ENCODE measurements at regions not wholly inside any gene's neighbourhood (a gene's known extent, or its start where the extent isn't known, plus 50 kb on each side); places are given as distances from the start of the nearest gene placed in this dataset.

DNA sequence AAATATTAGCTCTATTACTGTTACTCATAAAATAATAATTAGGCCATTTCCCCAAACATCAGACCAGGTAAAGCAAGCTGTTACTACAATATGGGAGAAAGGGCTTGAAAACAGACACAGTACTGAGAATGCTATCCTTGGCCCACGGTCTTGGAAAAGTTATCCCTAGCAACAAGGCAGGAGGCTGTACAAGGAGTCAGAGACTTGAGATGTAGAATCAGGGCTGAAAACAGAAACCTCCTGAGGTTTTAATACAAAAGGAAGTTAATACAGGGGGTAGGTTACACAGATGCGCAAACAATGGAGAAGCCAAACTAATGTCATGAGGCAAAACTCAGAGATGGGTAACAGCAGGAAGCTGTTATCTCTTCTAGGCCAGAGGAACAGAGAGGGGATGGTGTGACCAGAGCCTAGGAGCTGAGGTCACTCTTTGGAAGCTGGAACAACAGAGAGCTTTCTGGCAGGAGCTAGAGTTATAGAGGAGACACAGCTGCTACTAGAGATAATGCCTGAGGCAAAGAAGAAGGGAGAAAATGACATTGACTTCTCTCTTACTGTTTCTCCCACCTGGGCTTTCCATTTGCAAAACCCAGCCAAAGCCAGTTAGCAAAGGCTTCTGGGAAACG lies 248.8 kb downstream of the SUDS3 start:
- TF ChIP-seq EZH2 (IDR thresholded peaks at IDR 0.05; ENCODE audit: low read depth, low read length, severe bottlenecking) = no peak
- no peak for TF ChIP-seq SIN3A (conservative IDR thresholded peaks at IDR 0.05 in 1 of 2, IDR thresholded peaks at IDR 0.05 in 1 of 2; ENCODE audit: low read depth in 1 of 2, low read length in 2 of 2)
- TF ChIP-seq, protein P1, sequence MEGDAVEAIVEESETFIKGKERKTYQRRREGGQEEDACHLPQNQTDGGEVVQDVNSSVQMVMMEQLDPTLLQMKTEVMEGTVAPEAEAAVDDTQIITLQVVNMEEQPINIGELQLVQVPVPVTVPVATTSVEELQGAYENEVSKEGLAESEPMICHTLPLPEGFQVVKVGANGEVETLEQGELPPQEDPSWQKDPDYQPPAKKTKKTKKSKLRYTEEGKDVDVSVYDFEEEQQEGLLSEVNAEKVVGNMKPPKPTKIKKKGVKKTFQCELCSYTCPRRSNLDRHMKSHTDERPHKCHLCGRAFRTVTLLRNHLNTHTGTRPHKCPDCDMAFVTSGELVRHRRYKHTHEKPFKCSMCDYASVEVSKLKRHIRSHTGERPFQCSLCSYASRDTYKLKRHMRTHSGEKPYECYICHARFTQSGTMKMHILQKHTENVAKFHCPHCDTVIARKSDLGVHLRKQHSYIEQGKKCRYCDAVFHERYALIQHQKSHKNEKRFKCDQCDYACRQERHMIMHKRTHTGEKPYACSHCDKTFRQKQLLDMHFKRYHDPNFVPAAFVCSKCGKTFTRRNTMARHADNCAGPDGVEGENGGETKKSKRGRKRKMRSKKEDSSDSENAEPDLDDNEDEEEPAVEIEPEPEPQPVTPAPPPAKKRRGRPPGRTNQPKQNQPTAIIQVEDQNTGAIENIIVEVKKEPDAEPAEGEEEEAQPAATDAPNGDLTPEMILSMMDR (IDR thresholded peaks at IDR 0.05; ENCODE audit: control extremely low read depth in 1 of 3, insufficient read depth in 1 of 3, low read depth in 1 of 3, low read length in 3 of 3) = no peak
